Testis (tissue), 2 donors: ENCODE measurements at regions not wholly inside any gene's neighbourhood (a gene's known extent, or its start where the extent isn't known, plus 50 kb on each side); places are given as distances from the start of the nearest gene placed in this dataset.

ENCODE experiments used
- CTCF ChIP-seq, 3 experiments: fragments of 450-650 bp in 2 of 3; fragments of 200-600 bp in 1 of 3; sonication (generic) in 1 of 3; IDR thresholded peaks; one replicate each; pipeline ENCODE4 v1.5.1; 2016 to 2019; ENCODE audit warnings: antibody characterized with exemption in 3 of 3, mild to moderate bottlenecking in 2 of 3, moderate library complexity in 1 of 3
- POLR2A ChIP-seq: fragments of 450-650 bp; IDR thresholded peaks from one replicate; pipeline ENCODE4 v1.6.1; 2017; ENCODE audit warnings: antibody characterized with exemption, mild to moderate bottlenecking, moderate library complexity

- TF ChIP-seq POLR2A (no peak), CTCF (IDR thresholded peaks at IDR 0.05) (no peak)
Measured at GRCh38 chr22:26838471-26838825, 181.1 kb downstream of the MIAT start.
